Stomach (tissue), 4 donors: ENCODE measurements at regions not wholly inside any gene's neighbourhood (a gene's known extent, or its start where the extent isn't known, plus 50 kb on each side); places are given as distances from the start of the nearest gene placed in this dataset.

Experiments
- CTCF ChIP-seq, 7 experiments: fragments of 450-650 bp in 4 of 7; fragments of 200-600 bp in 3 of 7; sonication (generic) in 3 of 7; IDR thresholded peaks; one replicate each; pipeline ENCODE4 v1.5.1; 2016 to 2019; ENCODE audit warnings: antibody characterized with exemption in 7 of 7, control low read depth in 2 of 7, mild to moderate bottlenecking in 1 of 7
- POLR2A ChIP-seq, 4 donors: fragments of 450-650 bp; IDR thresholded peaks; one replicate each; pipeline ENCODE4 v1.6.1; 2016; ENCODE audit warnings: antibody characterized with exemption in 4 of 4, control low read depth in 2 of 4, mild to moderate bottlenecking in 1 of 4, moderate library complexity in 1 of 4
- POLR2AphosphoS5 ChIP-seq, 3 donors: sonication (generic); formaldehyde crosslinking; IDR thresholded peaks; one replicate each; pipeline ENCODE4 v1.6.1; 2016; ENCODE audit warnings: antibody characterized with exemption in 3 of 3

GRCh38 chr16:9362604-9363003 lies 271.2 kb downstream of the HAPSTR1 start:
- TF ChIP-seq CTCF (IDR thresholded peaks at IDR 0.05) (no peak), POLR2A (IDR thresholded peaks at IDR 0.05) (no peak), POLR2AphosphoS5 (IDR thresholded peaks at IDR 0.05) (no peak)
